NCI-H774 (cell line): ENCODE measurements at regions not wholly inside any gene's neighbourhood (a gene's known extent, or its start where the extent isn't known, plus 50 kb on each side); places are given as distances from the start of the nearest gene placed in this dataset.
"Not testable (repeated sequence)": the region's sequence is repeated elsewhere in the genome, so short reads cannot be mapped to it uniquely, and the experiment has no call there.

ENCODE experiments used
- DNase-seq: peaks from one replicate; lab custom pipeline; 2025; lab: John Stamatoyannopoulos, UW

GRCh38 chr6:144535630-144536029 is 250.5 kb downstream of the UTRN start:
- DNase-seq: no peak

- no peak for DNase-seq
Measured at GRCh38 chr6:144536079-144536478, 250.9 kb downstream of the UTRN start.

- no peak for DNase-seq
Measured at GRCh38 chr6:144543006-144543871, 258.1 kb downstream of the UTRN start.

GRCh38 chr6:144544266-144544830 is 259.2 kb downstream of the UTRN start:
- no peak for DNase-seq

- DNase-seq: no peak
Measured at GRCh38 chr6:144546807-144547206, 261.7 kb downstream of the UTRN start.

- no peak for DNase-seq
Measured at GRCh38 chr6:144547409-144547808, 262.3 kb downstream of the UTRN start.

- DNase-seq: no peak
Measured at GRCh38 chr6:144548536-144548935, 263.4 kb downstream of the UTRN start.

- DNase-seq: no peak
Measured at GRCh38 chr6:144549837-144550747, 265.0 kb downstream of the UTRN start.

GRCh38 chr6:144551339-144551738 is 266.2 kb downstream of the UTRN start:
- no peak for DNase-seq

- no peak for DNase-seq
Measured at GRCh38 chr6:144555066-144555465, 269.9 kb downstream of the UTRN start.

GRCh38 chr6:144559865-144560593 is 274.9 kb downstream of the UTRN start:
- no peak for DNase-seq

GRCh38 chr6:144561455-144562043 is 276.4 kb downstream of the UTRN start:
- DNase-seq: no peak

GRCh38 chr6:144564202-144564601 is 279.1 kb downstream of the UTRN start:
- no peak for DNase-seq

- DNase-seq: no peak
Measured at GRCh38 chr6:144566868-144567615, 281.9 kb downstream of the UTRN start.

- no peak for DNase-seq
Measured at GRCh38 chr6:144568241-144568640, 283.1 kb downstream of the UTRN start.

GRCh38 chr6:144572541-144572940 is 287.4 kb downstream of the UTRN start:
- not testable (repeated sequence) for DNase-seq

GRCh38 chr6:144574796-144575195 is 289.7 kb downstream of the UTRN start:
- DNase-seq: no peak

GRCh38 chr6:144575327-144575726 is 290.2 kb downstream of the UTRN start:
- no peak for DNase-seq

- DNase-seq: no peak
Measured at GRCh38 chr6:144576871-144577270, 291.7 kb downstream of the UTRN start.
